ENCODE measurements at regions not wholly inside any gene's neighbourhood (a gene's known extent, or its start where the extent isn't known, plus 50 kb on each side); places are given as distances from the start of the nearest gene placed in this dataset.

GRCh38 chr19:28327905-28328304, 885.0 kb downstream of the UQCRFS1 start:
- Mint-ChIP-seq H3K27me3 (ENCODE audit: unreplicated experiment) (no peaks in the 10 kb centered on the region), H3K9me3 (ENCODE audit: low read depth, unreplicated experiment) (peaks cover 2% of the 10 kb centered on the region), H3K27ac (ENCODE audit: unreplicated experiment) (no peak overlapping the region), H3K4me1 (ENCODE audit: low read depth, unreplicated experiment) (no peaks in the 10 kb centered on the region), H3K4me3 (ENCODE audit: low read depth, unreplicated experiment) (no peak overlapping the region), H3K36me3 (ENCODE audit: insufficient read depth, unreplicated experiment) (no peaks in the 10 kb centered on the region)
- intact Hi-C loops (cut with micrococcal nuclease; ENCODE audit: unreplicated experiment) = no loop called here
- BruUV-seq (replicated peaks) = no TSS peak
- CTCF ChIA-PET = interaction anchor here (0.6 kb wide), 1 partner anchor 51 kb away, joined by 7 read pairs; no protein-coding TSS in a partner anchor
- TF ChIP-seq CTCF (IDR thresholded peaks at IDR 0.05; ENCODE audit: unreplicated experiment) = no peak
- DNase-seq = no peak

- Mint-ChIP-seq H3K9me3 (ENCODE audit: low read depth, unreplicated experiment) (peaks cover 2% of the 10 kb centered on the region), H3K4me1 (ENCODE audit: low read depth, unreplicated experiment) (no peaks in the 10 kb centered on the region), H3K36me3 (ENCODE audit: insufficient read depth, unreplicated experiment) (no peaks in the 10 kb centered on the region), H3K27me3 (ENCODE audit: unreplicated experiment) (no peaks in the 10 kb centered on the region), H3K27ac (ENCODE audit: unreplicated experiment) (no peak overlapping the region), H3K4me3 (ENCODE audit: low read depth, unreplicated experiment) (no peak overlapping the region)
- intact Hi-C loops (cut with micrococcal nuclease; ENCODE audit: unreplicated experiment) = no loop called here
- no TSS peak for BruUV-seq (replicated peaks)
- CTCF ChIA-PET = no interaction called here
- no peak for DNase-seq
- no peak for TF ChIP-seq CTCF (IDR thresholded peaks at IDR 0.05; ENCODE audit: unreplicated experiment)
Observed at GRCh38 chr19:28326746-28327145, 886.2 kb downstream of the UQCRFS1 start.

GRCh38 chr19:28324275-28325060, 888.5 kb downstream of the UQCRFS1 start:
- no TSS peak for BruUV-seq (replicated peaks)
- no peaks in the 10 kb centered on the region for H3K36me3 Mint-ChIP-seq (ENCODE audit: insufficient read depth, unreplicated experiment)

GRCh38 chr19:28322945-28323344, 890.0 kb downstream of the UQCRFS1 start:
- no peak for DNase-seq
- Mint-ChIP-seq H3K36me3 (ENCODE audit: insufficient read depth, unreplicated experiment) (no peaks in the 10 kb centered on the region), H3K27me3 (ENCODE audit: unreplicated experiment) (no peaks in the 10 kb centered on the region), H3K4me3 (ENCODE audit: low read depth, unreplicated experiment) (no peak overlapping the region), H3K4me1 (ENCODE audit: low read depth, unreplicated experiment) (no peaks in the 10 kb centered on the region), H3K9me3 (ENCODE audit: low read depth, unreplicated experiment) (no peaks in the 10 kb centered on the region), H3K27ac (ENCODE audit: unreplicated experiment) (no peak overlapping the region)
- no peak for TF ChIP-seq CTCF (IDR thresholded peaks at IDR 0.05; ENCODE audit: unreplicated experiment)
- BruUV-seq (replicated peaks) = no TSS peak
- intact Hi-C loops (cut with micrococcal nuclease; ENCODE audit: unreplicated experiment) = no loop called here
- CTCF ChIA-PET = interaction anchor here (0.7 kb wide), 1 partner anchor 529 kb away, joined by 3 read pairs; no protein-coding TSS in a partner anchor

More at GRCh38 chr19:28324275-28325060, 888.5 kb downstream of the UQCRFS1 start:
- Mint-ChIP-seq H3K27me3 (ENCODE audit: unreplicated experiment) (no peaks in the 10 kb centered on the region), H3K4me1 (ENCODE audit: low read depth, unreplicated experiment) (no peaks in the 10 kb centered on the region), H3K27ac (ENCODE audit: unreplicated experiment) (no peak overlapping the region), H3K4me3 (ENCODE audit: low read depth, unreplicated experiment) (no peak overlapping the region), H3K9me3 (ENCODE audit: low read depth, unreplicated experiment) (no peaks in the 10 kb centered on the region)
- no peak for DNase-seq
- intact Hi-C loops (cut with micrococcal nuclease; ENCODE audit: unreplicated experiment) = loop anchor here (1.0 to 2.0 kb wide), 2 partner anchors 350 to 358 kb away; no protein-coding TSS in a partner anchor
- CTCF ChIA-PET = no interaction called here
- TF ChIP-seq CTCF (IDR thresholded peaks at IDR 0.05; ENCODE audit: unreplicated experiment) = no peak

All from Calu3 (cell line).